Mammary epithelial cell (primary cell): ENCODE measurements at regions not wholly inside any gene's neighbourhood (a gene's known extent, or its start where the extent isn't known, plus 50 kb on each side); places are given as distances from the start of the nearest gene placed in this dataset.

Experiments used
- EZH2 ChIP-seq: IDR thresholded peaks from 2 replicates; pipeline ENCODE4 v1.6.1; 2012; ENCODE audit warnings: low read length, inconsistent platforms, borderline replicate concordance
- TF ChIP-seq, protein P1 (sequence below), 2 donors: IDR thresholded peaks in 1 of 2; conservative IDR thresholded peaks in 1 of 2; 2 replicates each; pipeline ENCODE4 v1.5.1; 2011 to 2012; ENCODE audit warnings: inconsistent platforms in 2 of 2, low read length in 2 of 2, mild to moderate bottlenecking in 2 of 2, control low read depth in 1 of 2, low read depth in 1 of 2; ENCODE audit not compliant: insufficient read depth in 1 of 2; ENCODE audit errors: extremely low read depth in 1 of 2

DNA sequence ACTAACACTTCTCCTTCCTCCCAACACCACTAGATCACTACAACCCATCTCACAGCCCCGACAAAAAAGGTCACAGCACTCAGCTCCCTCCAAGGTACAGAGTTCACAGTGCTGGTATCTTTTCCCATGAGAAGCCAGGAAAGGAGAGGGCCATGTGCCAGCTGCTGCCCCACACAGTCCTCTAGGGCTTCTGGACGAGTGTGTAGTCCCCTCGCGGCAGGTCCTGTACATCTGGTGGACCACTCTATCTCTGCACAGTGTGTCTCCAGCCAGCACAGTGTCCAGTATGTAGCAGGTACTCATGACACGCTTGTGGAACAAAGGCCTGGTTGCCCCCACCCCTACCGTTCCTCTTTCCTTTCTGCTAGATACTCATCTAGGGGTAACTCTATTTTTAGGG is 134.4 kb upstream of the FOXN3 start:
- TF ChIP-seq, protein P1, sequence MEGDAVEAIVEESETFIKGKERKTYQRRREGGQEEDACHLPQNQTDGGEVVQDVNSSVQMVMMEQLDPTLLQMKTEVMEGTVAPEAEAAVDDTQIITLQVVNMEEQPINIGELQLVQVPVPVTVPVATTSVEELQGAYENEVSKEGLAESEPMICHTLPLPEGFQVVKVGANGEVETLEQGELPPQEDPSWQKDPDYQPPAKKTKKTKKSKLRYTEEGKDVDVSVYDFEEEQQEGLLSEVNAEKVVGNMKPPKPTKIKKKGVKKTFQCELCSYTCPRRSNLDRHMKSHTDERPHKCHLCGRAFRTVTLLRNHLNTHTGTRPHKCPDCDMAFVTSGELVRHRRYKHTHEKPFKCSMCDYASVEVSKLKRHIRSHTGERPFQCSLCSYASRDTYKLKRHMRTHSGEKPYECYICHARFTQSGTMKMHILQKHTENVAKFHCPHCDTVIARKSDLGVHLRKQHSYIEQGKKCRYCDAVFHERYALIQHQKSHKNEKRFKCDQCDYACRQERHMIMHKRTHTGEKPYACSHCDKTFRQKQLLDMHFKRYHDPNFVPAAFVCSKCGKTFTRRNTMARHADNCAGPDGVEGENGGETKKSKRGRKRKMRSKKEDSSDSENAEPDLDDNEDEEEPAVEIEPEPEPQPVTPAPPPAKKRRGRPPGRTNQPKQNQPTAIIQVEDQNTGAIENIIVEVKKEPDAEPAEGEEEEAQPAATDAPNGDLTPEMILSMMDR (conservative IDR thresholded peaks at IDR 0.05 in 1 of 2, IDR thresholded peaks at IDR 0.05 in 1 of 2; ENCODE audit: extremely low read depth in 1 of 2, insufficient read depth in 1 of 2, low read depth in 1 of 2, low read length in 2 of 2), result no peak
- TF ChIP-seq EZH2, result no peak
